ENCODE measurements at regions not wholly inside any gene's neighbourhood (a gene's known extent, or its start where the extent isn't known, plus 50 kb on each side); places are given as distances from the start of the nearest gene placed in this dataset.
"Not testable (repeated sequence)": the region's sequence is repeated elsewhere in the genome, so short reads cannot be mapped to it uniquely, and the experiment has no call there.

DNA sequence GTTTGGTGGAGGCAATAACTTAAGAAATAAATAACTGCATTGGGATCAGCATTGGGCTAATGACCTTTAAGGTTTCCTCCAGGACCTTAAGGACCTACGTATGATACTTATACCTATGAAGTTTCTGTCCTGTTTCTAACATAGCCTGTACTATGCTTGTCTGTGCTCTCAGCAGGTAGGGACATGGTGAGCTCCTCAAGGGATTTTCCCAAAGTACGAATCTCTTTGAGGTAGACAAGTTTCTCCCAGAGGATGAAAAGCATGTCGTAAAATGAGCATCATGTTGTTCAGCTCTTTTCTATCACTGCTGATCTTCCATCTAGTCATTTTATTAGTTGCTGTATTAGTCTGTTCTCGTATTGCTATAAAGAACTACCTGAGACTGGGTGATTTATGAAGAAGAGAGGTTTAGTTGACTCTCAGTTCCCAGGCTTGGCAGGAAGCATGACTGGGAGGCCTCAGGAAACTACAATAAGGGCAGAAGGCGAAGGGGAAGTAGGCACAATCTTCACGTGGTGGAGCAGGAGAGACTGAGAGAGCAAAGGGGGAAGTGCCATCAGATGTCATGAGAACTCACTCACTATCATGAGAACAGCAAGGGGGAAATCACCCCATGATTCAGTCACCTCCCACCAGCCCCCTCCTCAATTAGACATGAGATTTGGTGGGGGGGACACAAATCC is 77.8 kb upstream of the TGM3 start:
- no peaks in the 10 kb centered on the region for H3K27me3 ChIP-seq (ENCODE audit: control insufficient read depth in 2 of 2, insufficient read depth in 1 of 2, low read length in 1 of 2)
- H3K4me1 ChIP-seq (ENCODE audit: control insufficient read depth in 2 of 2, insufficient read depth in 2 of 2, low read length in 2 of 2), result no peaks in the 10 kb centered on the region
- no peaks in the 10 kb centered on the region for H3K9me3 ChIP-seq (ENCODE audit: control insufficient read depth in 2 of 2, insufficient read depth in 1 of 2, low read length in 1 of 2)
- H3K36me3 ChIP-seq (ENCODE audit: control insufficient read depth in 2 of 2, insufficient read depth in 2 of 2, low read length in 1 of 2), result no peaks in the 10 kb centered on the region
- H3K4me3 ChIP-seq (ENCODE audit: low read length in 2 of 2), result no peak overlapping the region
- peak in 2 of 9 donors; percentile 10 to 21 for DNase-seq (ENCODE audit: low read depth in 6 of 9, low spot score in 9 of 9)
- peak overlapping the region in 1 of 2 donors; percentile 26 for H3K27ac ChIP-seq (ENCODE audit: low read depth in 1 of 2, low read length in 1 of 2)
- 56% methylated on average over 6 of the region's 6 CpGs for WGBS

DNA sequence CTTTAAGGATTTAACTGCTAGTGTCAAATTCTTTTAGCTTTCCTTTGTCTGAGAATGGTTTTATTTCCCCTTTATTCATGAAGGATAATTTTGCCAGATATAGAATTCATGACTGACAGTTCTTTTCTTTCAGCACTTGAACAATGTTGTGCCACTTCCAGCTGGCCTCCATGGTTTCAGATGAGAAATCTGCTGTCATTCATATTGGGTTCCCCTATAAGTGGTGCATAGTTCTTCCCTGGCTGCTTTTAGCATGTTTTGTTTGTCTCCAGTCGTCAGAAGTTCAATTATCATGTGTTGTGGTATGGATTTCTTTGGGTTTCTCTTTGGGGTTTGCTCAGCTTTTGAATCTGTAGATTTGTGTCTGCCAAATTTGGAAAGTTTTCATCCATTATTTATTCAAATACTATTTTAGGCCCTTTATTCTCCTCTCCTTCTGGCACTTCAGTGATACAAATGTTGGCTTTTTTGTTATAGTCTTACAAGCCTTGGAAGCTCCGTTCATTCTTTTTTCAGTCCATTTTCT is 76.3 kb upstream of the TGM3 start:
- Histone ChIP-seq H3K9me3 (ENCODE audit: control insufficient read depth in 2 of 2, insufficient read depth in 1 of 2, low read length in 1 of 2) (no peaks in the 10 kb centered on the region), H3K27ac (ENCODE audit: low read depth in 1 of 2, low read length in 1 of 2) (no peak overlapping the region), H3K36me3 (ENCODE audit: control insufficient read depth in 2 of 2, insufficient read depth in 2 of 2, low read length in 1 of 2) (no peaks in the 10 kb centered on the region), H3K4me1 (ENCODE audit: control insufficient read depth in 2 of 2, insufficient read depth in 2 of 2, low read length in 2 of 2) (no peaks in the 10 kb centered on the region), H3K27me3 (ENCODE audit: control insufficient read depth in 2 of 2, insufficient read depth in 1 of 2, low read length in 1 of 2) (no peaks in the 10 kb centered on the region), H3K4me3 (ENCODE audit: low read length in 2 of 2) (no peak overlapping the region)
- DNase-seq (ENCODE audit: low read depth in 6 of 9, low spot score in 9 of 9), result no peak
- WGBS, result 93% methylated on average over 2 of the region's 2 CpGs

DNA sequence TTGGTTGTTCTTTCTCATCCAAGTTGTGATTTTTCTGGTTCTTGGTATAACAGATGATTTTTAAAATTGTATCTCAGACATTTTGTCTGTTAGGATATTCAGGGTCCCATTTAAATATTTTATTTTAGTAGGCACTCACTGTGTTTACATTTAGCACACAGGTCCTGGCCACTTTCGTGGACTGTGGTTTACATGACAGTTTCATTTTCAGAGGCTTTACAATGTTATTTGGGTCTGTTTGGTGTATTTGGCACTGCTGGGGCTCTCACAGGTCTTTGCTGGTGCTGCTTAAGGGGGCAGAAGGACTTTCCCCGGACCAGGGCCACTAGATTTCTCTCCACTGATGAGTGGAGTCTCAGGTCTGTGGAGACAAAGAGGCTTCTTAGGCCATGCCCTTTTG is 75.5 kb upstream of the TGM3 start:
- DNase-seq (ENCODE audit: low read depth in 6 of 9, low spot score in 9 of 9), result no peak
- H3K9me3 ChIP-seq (ENCODE audit: control insufficient read depth in 2 of 2, insufficient read depth in 1 of 2, low read length in 1 of 2), result no peaks in the 10 kb centered on the region
- 48% methylated on average over 2 of the region's 2 CpGs for WGBS
- H3K4me3 ChIP-seq (ENCODE audit: low read length in 2 of 2), result no peak overlapping the region
- no peaks in the 10 kb centered on the region for H3K27me3 ChIP-seq (ENCODE audit: control insufficient read depth in 2 of 2, insufficient read depth in 1 of 2, low read length in 1 of 2)
- no peaks in the 10 kb centered on the region for H3K4me1 ChIP-seq (ENCODE audit: control insufficient read depth in 2 of 2, insufficient read depth in 2 of 2, low read length in 2 of 2)
- no peaks in the 10 kb centered on the region for H3K36me3 ChIP-seq (ENCODE audit: control insufficient read depth in 2 of 2, insufficient read depth in 2 of 2, low read length in 1 of 2)
- H3K27ac ChIP-seq (ENCODE audit: low read depth in 1 of 2, low read length in 1 of 2), result no peak overlapping the region

DNA sequence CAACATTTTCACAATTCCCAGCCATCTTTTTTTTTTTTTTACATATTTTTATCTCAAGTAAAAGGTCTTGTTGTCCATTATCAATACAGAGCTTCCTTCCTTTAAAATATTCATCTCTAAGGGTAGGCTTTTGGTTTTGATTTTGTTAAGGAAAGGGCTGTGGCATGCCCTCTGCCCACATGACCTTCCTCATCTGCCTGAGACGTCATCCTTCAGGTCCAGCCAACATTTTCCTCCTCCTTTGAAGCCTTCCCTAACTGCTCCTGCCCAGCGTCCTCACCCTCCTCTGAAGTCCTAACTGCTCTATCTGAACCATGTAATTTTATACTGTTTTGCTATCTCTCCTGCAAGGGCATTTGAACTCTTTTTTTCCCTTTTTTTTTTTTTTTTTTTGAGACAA is 73.9 kb upstream of the TGM3 start:
- Histone ChIP-seq H3K27ac (ENCODE audit: low read depth in 1 of 2, low read length in 1 of 2) (no peak overlapping the region), H3K27me3 (ENCODE audit: control insufficient read depth in 2 of 2, insufficient read depth in 1 of 2, low read length in 1 of 2) (no peaks in the 10 kb centered on the region), H3K36me3 (ENCODE audit: control insufficient read depth in 2 of 2, insufficient read depth in 2 of 2, low read length in 1 of 2) (no peaks in the 10 kb centered on the region), H3K4me3 (ENCODE audit: low read length in 2 of 2) (no peak overlapping the region), H3K4me1 (ENCODE audit: control insufficient read depth in 2 of 2, insufficient read depth in 2 of 2, low read length in 2 of 2) (no peaks in the 10 kb centered on the region), H3K9me3 (ENCODE audit: control insufficient read depth in 2 of 2, insufficient read depth in 1 of 2, low read length in 1 of 2) (no peaks in the 10 kb centered on the region)
- 71% methylated on average over 2 of the region's 2 CpGs for WGBS
- DNase-seq (ENCODE audit: low read depth in 6 of 9, low spot score in 9 of 9), result no peak

DNA sequence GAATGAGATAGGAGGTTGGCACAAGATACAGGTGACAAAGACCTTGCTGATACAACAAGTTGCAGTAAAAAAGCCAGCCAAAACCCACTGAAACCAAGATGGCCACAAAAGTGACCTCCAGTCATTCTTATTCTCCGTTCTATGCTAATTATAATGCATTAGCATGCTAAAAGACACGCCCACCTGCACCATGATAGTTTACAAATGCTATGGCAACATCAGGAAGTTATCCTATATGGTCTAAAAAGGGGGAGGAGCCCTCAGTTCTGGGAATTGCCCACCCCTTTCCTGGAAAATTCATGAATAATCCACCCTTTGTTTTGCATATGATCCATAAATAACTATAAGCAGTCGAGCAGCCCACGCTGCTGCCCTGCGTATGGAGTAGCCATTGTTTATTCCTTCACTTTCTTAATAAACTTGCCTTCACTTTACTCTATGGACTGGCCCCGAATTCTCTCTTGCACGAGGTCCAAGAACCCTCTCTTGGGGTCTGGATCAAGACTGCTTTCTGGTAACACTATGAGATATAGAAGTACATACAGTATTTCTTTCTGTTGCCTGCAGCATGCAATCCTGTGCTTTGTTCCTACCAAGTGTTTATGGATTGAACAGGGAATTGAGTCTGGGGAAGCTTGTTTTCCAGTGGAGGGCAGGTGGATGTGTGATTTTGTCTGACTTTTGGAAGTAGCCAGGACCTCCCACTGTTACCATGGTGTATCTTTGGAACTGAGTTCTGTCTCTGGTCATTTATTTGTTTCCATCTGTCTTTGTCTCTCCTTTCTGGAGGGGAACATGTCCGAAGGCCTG is 72.0 kb upstream of the TGM3 start:
- no peak for DNase-seq (ENCODE audit: low read depth in 6 of 9, low spot score in 9 of 9)
- H3K9me3 ChIP-seq (ENCODE audit: control insufficient read depth in 2 of 2, insufficient read depth in 1 of 2, low read length in 1 of 2), result no peaks in the 10 kb centered on the region
- no peak overlapping the region for H3K27ac ChIP-seq (ENCODE audit: low read depth in 1 of 2, low read length in 1 of 2)
- no peak overlapping the region for H3K4me3 ChIP-seq (ENCODE audit: low read length in 2 of 2)
- H3K4me1 ChIP-seq (ENCODE audit: control insufficient read depth in 2 of 2, insufficient read depth in 2 of 2, low read length in 2 of 2), result no peaks in the 10 kb centered on the region
- WGBS, result 94% methylated on average over 8 of the region's 8 CpGs
- no peaks in the 10 kb centered on the region for H3K27me3 ChIP-seq (ENCODE audit: control insufficient read depth in 2 of 2, insufficient read depth in 1 of 2, low read length in 1 of 2)
- no peaks in the 10 kb centered on the region for H3K36me3 ChIP-seq (ENCODE audit: control insufficient read depth in 2 of 2, insufficient read depth in 2 of 2, low read length in 1 of 2)

DNA sequence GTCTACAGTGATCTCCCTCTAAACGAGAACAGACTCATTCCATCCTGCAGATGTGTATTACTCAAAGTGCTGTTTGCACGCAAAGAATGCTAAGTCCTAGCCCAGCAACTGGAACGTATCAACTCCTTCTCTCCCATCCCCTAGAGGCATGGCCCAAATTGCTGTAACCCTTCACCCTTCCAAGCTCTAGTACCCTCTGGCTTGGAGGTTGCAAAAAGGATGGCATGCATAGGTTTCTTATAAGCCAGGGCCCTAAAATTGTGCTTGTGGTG is 71.5 kb upstream of the TGM3 start:
- no peak for DNase-seq (ENCODE audit: low read depth in 6 of 9, low spot score in 9 of 9)

DNA sequence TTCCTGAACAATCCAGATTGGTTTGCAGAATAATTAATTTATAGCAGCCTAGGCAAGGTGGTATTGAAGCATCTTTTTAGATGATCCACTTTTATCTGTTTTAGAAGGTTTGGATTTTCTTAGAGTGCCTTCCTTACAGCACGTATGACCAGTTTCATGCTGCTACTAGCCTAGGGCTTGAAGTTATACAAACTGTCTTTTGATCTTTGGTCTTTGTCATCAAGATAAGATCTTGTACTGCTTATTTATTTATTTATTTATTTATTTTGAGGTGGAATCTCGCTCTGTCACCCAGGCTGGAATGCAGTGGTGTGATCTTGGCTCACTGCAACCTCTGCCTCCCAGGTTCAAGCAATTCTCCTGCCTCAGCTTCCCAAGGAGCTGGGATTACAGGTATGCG is 68.5 kb upstream of the TGM3 start:
- H3K27me3 ChIP-seq (ENCODE audit: control insufficient read depth in 2 of 2, insufficient read depth in 1 of 2, low read length in 1 of 2); H3K4me3 ChIP-seq (ENCODE audit: low read length in 2 of 2); DNase-seq (ENCODE audit: low read depth in 6 of 9, low spot score in 9 of 9); H3K9me3 ChIP-seq (ENCODE audit: control insufficient read depth in 2 of 2, insufficient read depth in 1 of 2, low read length in 1 of 2); H3K36me3 ChIP-seq (ENCODE audit: control insufficient read depth in 2 of 2, insufficient read depth in 2 of 2, low read length in 1 of 2); H3K4me1 ChIP-seq (ENCODE audit: control insufficient read depth in 2 of 2, insufficient read depth in 2 of 2, low read length in 2 of 2); H3K27ac ChIP-seq (ENCODE audit: low read depth in 1 of 2, low read length in 1 of 2): not testable (repeated sequence)
- WGBS, result 88% methylated on average over 3 of the region's 3 CpGs

More for the DNA sequence above, 71.5 kb upstream of the TGM3 start:
- Histone ChIP-seq H3K4me3 (ENCODE audit: low read length in 2 of 2) (no peak overlapping the region), H3K36me3 (ENCODE audit: control insufficient read depth in 2 of 2, insufficient read depth in 2 of 2, low read length in 1 of 2) (no peaks in the 10 kb centered on the region), H3K27ac (ENCODE audit: low read depth in 1 of 2, low read length in 1 of 2) (no peak overlapping the region), H3K9me3 (ENCODE audit: control insufficient read depth in 2 of 2, insufficient read depth in 1 of 2, low read length in 1 of 2) (no peaks in the 10 kb centered on the region), H3K4me1 (ENCODE audit: control insufficient read depth in 2 of 2, insufficient read depth in 2 of 2, low read length in 2 of 2) (no peaks in the 10 kb centered on the region), H3K27me3 (ENCODE audit: control insufficient read depth in 2 of 2, insufficient read depth in 1 of 2, low read length in 1 of 2) (no peaks in the 10 kb centered on the region)
- 94% methylated on average over 3 of the region's 3 CpGs for WGBS

DNA sequence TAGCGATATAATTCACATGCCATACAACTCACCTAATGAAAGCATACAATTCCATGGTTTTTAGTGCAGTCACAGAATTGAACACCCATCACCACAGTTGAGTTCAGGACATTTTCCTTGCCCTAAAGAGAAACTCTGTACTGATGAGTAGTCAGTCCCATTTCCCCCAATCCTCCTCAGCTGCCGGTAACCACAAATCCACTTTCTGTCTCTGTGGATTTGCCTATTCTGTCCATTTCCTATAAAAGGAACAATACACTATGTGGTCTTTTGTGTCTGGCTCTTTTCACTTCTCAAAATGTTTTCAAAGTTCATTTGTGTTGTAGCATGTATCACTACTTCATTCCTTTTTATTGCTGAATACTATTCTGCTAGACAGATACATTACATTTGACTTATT is 67.9 kb upstream of the TGM3 start:
- Histone ChIP-seq H3K9me3 (ENCODE audit: control insufficient read depth in 2 of 2, insufficient read depth in 1 of 2, low read length in 1 of 2) (no peaks in the 10 kb centered on the region), H3K27me3 (ENCODE audit: control insufficient read depth in 2 of 2, insufficient read depth in 1 of 2, low read length in 1 of 2) (no peaks in the 10 kb centered on the region), H3K27ac (ENCODE audit: low read depth in 1 of 2, low read length in 1 of 2) (no peak overlapping the region), H3K4me3 (ENCODE audit: low read length in 2 of 2) (no peak overlapping the region), H3K4me1 (ENCODE audit: control insufficient read depth in 2 of 2, insufficient read depth in 2 of 2, low read length in 2 of 2) (no peaks in the 10 kb centered on the region), H3K36me3 (ENCODE audit: control insufficient read depth in 2 of 2, insufficient read depth in 2 of 2, low read length in 1 of 2) (no peaks in the 10 kb centered on the region)
- no peak for DNase-seq (ENCODE audit: low read depth in 6 of 9, low spot score in 9 of 9)
- WGBS, result 95% methylated on average over 2 of the region's 2 CpGs

DNA sequence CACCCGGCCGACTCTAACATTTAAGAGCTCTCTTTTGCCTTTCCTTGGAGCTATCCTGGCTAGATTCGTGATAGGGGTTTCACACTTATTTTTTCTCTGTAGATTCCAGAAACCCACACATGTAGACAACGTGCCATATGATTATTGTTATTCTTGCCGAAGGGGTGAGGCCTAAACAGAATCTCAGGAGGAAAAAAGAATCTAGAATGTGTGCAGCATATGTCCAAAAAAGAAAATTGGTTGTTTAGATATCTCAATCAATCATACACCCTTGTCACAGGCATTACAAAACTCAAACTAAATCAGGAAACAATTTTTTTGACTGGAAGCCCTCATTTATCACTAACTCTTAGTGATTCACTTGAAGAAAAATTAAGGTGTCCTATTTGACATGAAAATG is 66.9 kb upstream of the TGM3 start:
- H3K4me3 ChIP-seq (ENCODE audit: low read length in 2 of 2), result no peak overlapping the region
- no peak overlapping the region for H3K27ac ChIP-seq (ENCODE audit: low read depth in 1 of 2, low read length in 1 of 2)
- WGBS, result 95% methylated on average over 5 of the region's 5 CpGs
- no peaks in the 10 kb centered on the region for H3K9me3 ChIP-seq (ENCODE audit: control insufficient read depth in 2 of 2, insufficient read depth in 1 of 2, low read length in 1 of 2)
- H3K4me1 ChIP-seq (ENCODE audit: control insufficient read depth in 2 of 2, insufficient read depth in 2 of 2, low read length in 2 of 2), result no peaks in the 10 kb centered on the region
- H3K36me3 ChIP-seq (ENCODE audit: control insufficient read depth in 2 of 2, insufficient read depth in 2 of 2, low read length in 1 of 2), result no peaks in the 10 kb centered on the region
- no peak for DNase-seq (ENCODE audit: low read depth in 6 of 9, low spot score in 9 of 9)
- H3K27me3 ChIP-seq (ENCODE audit: control insufficient read depth in 2 of 2, insufficient read depth in 1 of 2, low read length in 1 of 2), result no peaks in the 10 kb centered on the region

Measured in thymus (tissue), 11 donors.